Urinary bladder (tissue), 3 donors: ENCODE measurements at regions not wholly inside any gene's neighbourhood (a gene's known extent, or its start where the extent isn't known, plus 50 kb on each side); places are given as distances from the start of the nearest gene placed in this dataset.
"Not testable (repeated sequence)": the region's sequence is repeated elsewhere in the genome, so short reads cannot be mapped to it uniquely, and the experiment has no call there.

Experiments
- DNase-seq: peaks from one replicate; pipeline ENCODE4 v3.0.0-alpha.2; 2015; ENCODE audit errors: extremely low spot score
- H3K27ac ChIP-seq: one replicate; pipeline ENCODE4 v1.5.1; 2013; ENCODE audit warnings: low read depth, mild to moderate bottlenecking, moderate library complexity
- H3K36me3 ChIP-seq: one replicate; pipeline ENCODE4 v1.6.1; 2013; ENCODE audit warnings: mild to moderate bottlenecking, moderate library complexity; ENCODE audit not compliant: insufficient read depth
- H3K4me1 ChIP-seq: one replicate; pipeline ENCODE4 v1.6.1; 2013; ENCODE audit warnings: mild to moderate bottlenecking, moderate library complexity; ENCODE audit not compliant: insufficient read depth
- H3K4me3 ChIP-seq: one replicate; pipeline ENCODE4 v1.5.1; 2013; ENCODE audit warnings: low read depth, low read length
- WGBS: extraction: QIAGEN DNeasy Blood & Tissue Kit; methylation state at CpG from one replicate; pipeline ENCODE4 v1.1.7; 2013; 5-methylcytosine and 5-hydroxymethylcytosine counted together
- donor health status: healthy with polysubstance abuse.
- donor health status: healthy.

- WGBS = 88% methylated on average over 8 of the region's 8 CpGs
- H3K4me1 ChIP-seq = no peaks in the 10 kb centered on the region
- H3K27ac ChIP-seq = no peak overlapping the region
- H3K36me3 ChIP-seq = no peaks in the 10 kb centered on the region
- DNase-seq = no peak
- no peak overlapping the region for H3K4me3 ChIP-seq
Measured at GRCh38 chr6:114998492-114998891, 655.7 kb upstream of the HS3ST5 start.

GRCh38 chr6:114997813-114998292 lies 655.0 kb upstream of the HS3ST5 start:
- 84% methylated on average over 4 of the region's 4 CpGs for WGBS
- no peak overlapping the region for H3K4me3 ChIP-seq
- no peaks in the 10 kb centered on the region for H3K4me1 ChIP-seq
- H3K27ac ChIP-seq = no peak overlapping the region
- no peak for DNase-seq
- no peaks in the 10 kb centered on the region for H3K36me3 ChIP-seq

- H3K4me1 ChIP-seq = no peaks in the 10 kb centered on the region
- H3K36me3 ChIP-seq = no peaks in the 10 kb centered on the region
- H3K4me3 ChIP-seq = no peak overlapping the region
- no peak for DNase-seq
- H3K27ac ChIP-seq = no peak overlapping the region
Measured at GRCh38 chr6:114995526-114995925, 652.7 kb upstream of the HS3ST5 start.

GRCh38 chr6:114989279-114989964 lies 646.6 kb upstream of the HS3ST5 start:
- DNase-seq = no peak
- no peak overlapping the region for H3K4me3 ChIP-seq
- WGBS = 91% methylated on average over 5 of the region's 5 CpGs
- H3K27ac ChIP-seq = no peak overlapping the region
- H3K36me3 ChIP-seq = no peaks in the 10 kb centered on the region
- H3K4me1 ChIP-seq = no peaks in the 10 kb centered on the region

- 61% methylated on average over 2 of the region's 2 CpGs for WGBS
- Histone ChIP-seq H3K4me3 (no peak overlapping the region), H3K27ac (no peak overlapping the region), H3K36me3 (no peaks in the 10 kb centered on the region), H3K4me1 (no peaks in the 10 kb centered on the region)
- no peak for DNase-seq
Measured at GRCh38 chr6:114987281-114987680, 644.5 kb upstream of the HS3ST5 start.

GRCh38 chr6:114955363-114955762 lies 612.5 kb upstream of the HS3ST5 start:
- Histone ChIP-seq H3K27ac (no peak overlapping the region), H3K4me3 (no peak overlapping the region), H3K4me1 (no peaks in the 10 kb centered on the region), H3K36me3 (no peaks in the 10 kb centered on the region)
- no peak for DNase-seq
- WGBS = 58% methylated on average over 1 of the region's 1 CpG

GRCh38 chr6:114952229-114952628 lies 609.4 kb upstream of the HS3ST5 start:
- no peaks in the 10 kb centered on the region for H3K36me3 ChIP-seq
- DNase-seq = no peak
- H3K4me3 ChIP-seq = no peak overlapping the region
- H3K27ac ChIP-seq = no peak overlapping the region
- no peaks in the 10 kb centered on the region for H3K4me1 ChIP-seq
- WGBS = 39% methylated on average over 3 of the region's 3 CpGs

GRCh38 chr6:114945392-114945791 lies 602.6 kb upstream of the HS3ST5 start:
- H3K4me1 ChIP-seq = no peaks in the 10 kb centered on the region
- H3K4me3 ChIP-seq = no peak overlapping the region
- DNase-seq = no peak
- WGBS = 77% methylated on average over 5 of the region's 5 CpGs
- H3K36me3 ChIP-seq = no peaks in the 10 kb centered on the region
- no peak overlapping the region for H3K27ac ChIP-seq

GRCh38 chr6:114941078-114941477 lies 598.3 kb upstream of the HS3ST5 start:
- Histone ChIP-seq H3K4me3 (no peak overlapping the region), H3K36me3 (no peaks in the 10 kb centered on the region), H3K4me1 (no peaks in the 10 kb centered on the region), H3K27ac (no peak overlapping the region)
- DNase-seq = no peak

GRCh38 chr6:114940181-114940580 lies 597.4 kb upstream of the HS3ST5 start:
- H3K27ac ChIP-seq = no peak overlapping the region
- no peak for DNase-seq
- no peaks in the 10 kb centered on the region for H3K36me3 ChIP-seq
- H3K4me1 ChIP-seq = no peaks in the 10 kb centered on the region
- no peak overlapping the region for H3K4me3 ChIP-seq
- 69% methylated on average over 1 of the region's 1 CpG for WGBS

GRCh38 chr6:114939630-114940029 lies 596.8 kb upstream of the HS3ST5 start:
- H3K4me1 ChIP-seq = no peaks in the 10 kb centered on the region
- WGBS = 50% methylated on average over 2 of the region's 2 CpGs
- H3K27ac ChIP-seq = no peak overlapping the region
- no peaks in the 10 kb centered on the region for H3K36me3 ChIP-seq
- DNase-seq = no peak
- H3K4me3 ChIP-seq = no peak overlapping the region

- DNase-seq = no peak
- Histone ChIP-seq H3K36me3 (no peaks in the 10 kb centered on the region), H3K27ac (no peak overlapping the region), H3K4me1 (no peaks in the 10 kb centered on the region), H3K4me3 (no peak overlapping the region)
- WGBS = 83% methylated on average over 1 of the region's 1 CpG
Measured at GRCh38 chr6:114936080-114936479, 593.3 kb upstream of the HS3ST5 start.

GRCh38 chr6:114934079-114934478 lies 591.3 kb upstream of the HS3ST5 start:
- Histone ChIP-seq H3K4me3 (no peak overlapping the region), H3K27ac (no peak overlapping the region), H3K36me3 (no peaks in the 10 kb centered on the region), H3K4me1 (no peaks in the 10 kb centered on the region)
- no peak for DNase-seq
- 93% methylated on average over 1 of the region's 1 CpG for WGBS

- DNase-seq = not testable (repeated sequence)
- WGBS = 85% methylated on average over 8 of the region's 8 CpGs
Measured at GRCh38 chr6:114928731-114929130, 585.9 kb upstream of the HS3ST5 start.

GRCh38 chr6:114906096-114906495 lies 563.3 kb upstream of the HS3ST5 start:
- no peak for DNase-seq
- Histone ChIP-seq H3K4me3 (no peak overlapping the region), H3K4me1 (no peaks in the 10 kb centered on the region), H3K27ac (no peak overlapping the region), H3K36me3 (no peaks in the 10 kb centered on the region)
- 84% methylated on average over 2 of the region's 2 CpGs for WGBS

More at GRCh38 chr6:114928731-114929130, 585.9 kb upstream of the HS3ST5 start:
- H3K4me3 ChIP-seq, H3K4me1 ChIP-seq, H3K27ac ChIP-seq, H3K36me3 ChIP-seq: not testable (repeated sequence)
